ENCODE measurements at regions not wholly inside any gene's neighbourhood (a gene's known extent, or its start where the extent isn't known, plus 50 kb on each side); places are given as distances from the start of the nearest gene placed in this dataset.
"Not testable (repeated sequence)": the region's sequence is repeated elsewhere in the genome, so short reads cannot be mapped to it uniquely, and the experiment has no call there.

- DNase-seq, result no peak
These were observed 99.8 kb upstream of the B3GAT2 start for GRCh38 chr6:71056656-71057055.

DNA sequence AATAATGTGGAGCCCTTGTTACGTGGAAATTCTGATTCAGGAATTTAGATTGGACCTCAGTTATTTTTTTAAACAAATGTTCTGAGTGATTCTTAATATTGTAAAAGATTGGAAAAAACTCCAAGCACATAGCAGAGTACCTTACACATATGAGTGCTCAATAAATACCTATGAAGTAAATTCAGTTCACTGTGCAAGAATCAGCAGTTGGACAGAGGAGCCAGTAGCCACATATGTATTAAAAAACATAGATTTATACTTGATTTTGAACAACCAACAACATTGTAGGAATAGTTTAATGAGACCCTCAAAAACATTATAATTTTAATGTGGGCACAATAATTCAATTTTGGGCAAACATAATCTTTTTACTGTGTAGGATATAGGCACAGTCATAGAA, 109.3 kb upstream of the B3GAT2 start:
- no peak for DNase-seq

DNA sequence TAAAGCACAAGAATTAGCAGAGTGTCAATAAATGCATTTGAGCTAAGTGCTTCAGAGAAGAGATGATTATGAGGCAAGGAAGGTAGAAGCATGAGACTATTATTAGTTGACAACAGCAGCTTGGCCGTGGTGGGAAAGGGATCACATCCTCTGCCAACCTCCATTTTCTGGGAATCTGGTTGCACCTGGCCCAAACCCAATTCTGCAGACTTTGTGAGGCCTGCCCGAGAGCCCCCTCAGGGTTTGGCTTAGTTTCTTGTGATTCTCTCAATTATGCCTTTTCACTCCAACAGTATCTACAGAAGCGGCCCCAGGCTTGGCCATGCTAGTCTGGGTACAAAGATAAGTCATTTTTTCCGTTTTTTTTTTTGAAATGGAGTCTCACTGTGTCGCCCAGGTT, 111.0 kb upstream of the B3GAT2 start:
- no peak for DNase-seq

GRCh38 chr6:71072508-71072907, 115.6 kb upstream of the B3GAT2 start:
- DNase-seq, result no peak

DNA sequence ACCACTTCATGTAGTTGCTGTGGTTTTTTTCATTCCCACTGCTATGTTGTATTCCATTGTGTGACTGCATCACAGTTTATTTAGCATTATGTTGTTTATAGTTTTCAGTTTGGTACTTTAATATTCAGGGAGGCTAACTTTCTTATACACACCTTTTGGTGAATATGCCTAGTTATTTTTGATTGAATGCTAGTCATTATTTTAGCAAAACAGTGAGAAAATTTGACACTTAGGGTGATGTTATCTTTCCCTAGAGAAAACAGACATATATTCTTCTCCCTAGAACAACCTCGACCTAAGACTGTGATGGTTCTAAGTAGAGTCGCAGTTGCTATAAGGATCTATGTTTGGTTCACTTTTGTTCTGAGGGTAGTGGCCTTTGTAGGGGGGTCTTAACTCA, 120.8 kb upstream of the B3GAT2 start:
- DNase-seq, result no peak

DNA sequence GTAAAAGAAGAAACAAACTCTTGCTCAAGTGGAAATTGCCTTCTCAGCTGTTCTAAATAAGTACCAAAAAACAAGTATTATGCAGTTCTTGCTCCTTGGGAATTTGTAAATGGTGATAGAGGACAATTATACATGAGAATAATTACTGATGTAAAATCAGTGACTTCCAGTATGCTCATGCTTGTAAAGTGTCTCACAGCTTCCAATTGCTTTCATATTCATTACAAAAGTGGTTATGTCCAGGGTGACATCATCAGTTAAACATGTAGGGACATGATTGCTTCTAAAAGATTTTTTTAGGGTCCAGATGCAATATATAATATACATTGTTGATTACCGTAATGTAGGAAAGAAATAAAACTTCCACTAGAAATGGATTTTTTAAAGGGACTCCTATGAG, 122.8 kb upstream of the B3GAT2 start:
- no peak for DNase-seq

GRCh38 chr6:71080133-71080532, 123.3 kb upstream of the B3GAT2 start:
- no peak for DNase-seq

DNA sequence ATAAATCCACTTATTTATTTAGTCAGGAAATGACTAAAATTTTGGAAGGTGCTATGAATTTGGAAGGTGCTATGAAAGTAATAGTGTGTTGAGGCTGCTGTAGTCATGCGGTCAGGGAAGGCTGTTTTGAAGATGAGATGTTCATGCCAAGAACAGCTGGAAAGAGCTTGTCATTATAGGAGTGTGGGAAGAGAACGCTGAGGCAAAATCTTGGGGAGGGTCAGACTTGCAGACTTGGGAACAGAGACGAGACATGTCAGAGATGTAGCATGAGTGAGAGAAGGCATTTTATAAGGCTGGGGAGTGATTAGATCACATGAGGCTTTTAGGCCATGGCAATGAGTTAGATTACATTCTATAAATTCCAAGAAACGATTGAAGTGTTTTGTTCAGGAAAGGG, 124.0 kb upstream of the B3GAT2 start:
- DNase-seq, result no peak

GRCh38 chr6:71082033-71082650, 125.3 kb upstream of the B3GAT2 start:
- DNase-seq, result no peak

- DNase-seq, result no peak
These were observed 126.5 kb upstream of the B3GAT2 start for GRCh38 chr6:71083308-71083820.

GRCh38 chr6:71088166-71088565, 131.3 kb upstream of the B3GAT2 start:
- no peak for DNase-seq

DNA sequence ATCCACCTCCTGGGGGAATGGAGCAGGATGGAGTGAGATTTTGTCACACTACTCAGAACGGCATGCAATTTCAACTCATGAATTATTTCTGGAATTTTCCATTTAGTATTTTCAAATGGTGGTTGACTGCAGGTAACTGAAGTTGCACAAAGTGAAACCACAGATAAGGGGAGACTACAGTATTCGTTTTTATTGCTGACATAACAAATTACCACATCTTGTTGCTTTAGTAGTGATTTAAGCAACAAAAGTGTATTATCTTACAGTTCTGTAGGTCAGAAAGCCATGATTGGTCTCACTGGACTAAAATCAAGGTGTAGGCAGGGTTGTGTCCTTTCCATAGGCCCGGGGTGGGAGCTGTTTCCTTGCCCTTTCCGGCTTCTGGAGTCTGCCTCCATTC, 133.4 kb upstream of the B3GAT2 start:
- DNase-seq, result no peak

DNA sequence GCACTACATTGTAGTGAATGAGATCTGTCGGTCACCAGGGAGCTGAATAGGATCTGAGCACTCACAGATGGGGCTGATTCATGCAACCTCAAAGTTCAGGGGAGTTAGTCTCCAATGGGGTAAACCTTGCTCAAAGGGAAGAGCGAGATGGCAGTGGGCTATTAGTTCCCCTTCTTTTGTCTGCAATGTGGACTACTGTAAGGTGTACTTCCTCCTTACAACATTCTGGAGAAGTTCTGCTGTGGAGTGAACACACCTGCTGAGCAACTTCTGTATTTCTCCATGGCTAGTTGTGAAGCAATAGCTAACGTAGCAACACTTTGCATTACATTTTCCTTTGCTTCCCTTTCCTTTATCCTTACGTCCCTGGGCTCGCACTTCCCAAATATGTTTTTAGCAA, 134.3 kb upstream of the B3GAT2 start:
- no peak for DNase-seq

DNA sequence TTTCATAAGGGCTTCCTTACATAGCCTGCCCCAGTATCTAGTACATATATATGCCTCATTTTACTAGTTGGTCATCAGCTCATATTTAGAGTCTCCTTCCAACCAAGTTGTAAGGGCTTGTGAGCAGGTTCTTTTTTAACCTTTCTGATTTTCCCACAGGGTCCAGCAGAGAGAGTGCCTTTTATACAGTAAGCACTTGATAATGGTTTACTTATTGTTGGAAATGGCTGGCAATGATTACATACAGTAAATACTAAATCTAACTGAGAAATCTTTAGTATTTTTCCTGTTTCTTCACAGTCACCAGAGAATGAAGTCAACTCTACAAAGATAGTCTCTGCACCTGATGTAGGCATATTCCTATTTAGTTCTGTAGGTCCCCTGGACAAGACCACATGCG, 135.1 kb upstream of the B3GAT2 start:
- no peak for DNase-seq

DNA sequence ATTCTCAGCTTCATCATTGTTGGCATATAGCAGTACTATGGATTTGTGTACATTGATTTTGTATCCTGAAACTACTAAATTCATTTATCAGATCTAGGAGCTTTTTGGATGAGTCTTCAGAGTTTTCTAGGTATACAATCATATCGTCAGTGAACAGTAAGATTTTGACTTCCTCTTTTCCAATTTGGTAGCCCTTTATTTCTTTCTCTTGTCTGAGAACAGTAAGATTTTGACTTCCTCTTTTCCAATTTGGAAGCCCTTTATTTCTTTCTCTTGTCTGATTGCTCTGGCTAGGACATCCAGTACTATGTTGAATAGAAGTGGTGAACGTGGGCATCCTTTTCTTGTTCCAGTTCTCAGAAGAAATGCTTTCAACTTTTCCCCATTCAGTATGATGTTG, 140.4 kb upstream of the B3GAT2 start:
- not testable (repeated sequence) for DNase-seq

DNA sequence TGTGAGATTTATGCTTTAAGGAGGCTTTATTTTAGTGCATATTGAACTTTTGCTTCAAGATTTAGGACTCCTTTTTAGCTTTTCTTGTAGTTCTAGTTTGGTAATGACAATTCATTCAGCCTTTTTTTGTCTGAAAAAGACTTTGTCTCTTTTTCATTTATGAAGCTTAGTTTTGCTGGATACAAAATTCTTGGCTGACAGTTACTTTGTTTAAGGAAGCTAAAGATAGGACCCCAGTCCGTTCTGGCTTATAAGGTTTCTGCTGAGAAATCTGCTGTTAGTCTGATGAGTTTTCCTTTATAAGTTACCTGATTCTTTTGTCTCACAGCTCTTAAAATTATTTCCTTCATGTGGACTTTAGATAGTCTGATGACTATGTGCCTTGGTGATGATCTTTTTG, 142.8 kb upstream of the B3GAT2 start:
- no peak for DNase-seq

DNA sequence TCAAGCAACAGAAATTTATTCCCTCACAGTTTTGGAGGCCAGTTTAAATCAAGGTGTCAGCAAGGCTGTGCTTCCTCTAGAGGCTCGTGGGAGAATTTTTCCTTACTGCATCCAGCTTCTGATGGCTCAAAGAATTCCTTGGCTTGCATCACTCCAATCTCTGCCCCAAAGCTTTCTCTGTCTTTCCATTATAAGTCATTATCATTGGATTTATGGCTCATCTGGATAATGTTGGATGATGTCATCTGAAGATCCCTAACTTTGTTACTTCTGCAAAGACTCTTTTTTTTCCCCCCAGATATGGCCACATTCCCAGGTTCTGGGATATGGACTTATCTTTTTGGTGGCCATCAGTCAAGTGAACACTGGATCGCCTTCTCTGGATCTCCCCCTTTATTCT, 146.3 kb upstream of the B3GAT2 start:
- no peak for DNase-seq

DNA sequence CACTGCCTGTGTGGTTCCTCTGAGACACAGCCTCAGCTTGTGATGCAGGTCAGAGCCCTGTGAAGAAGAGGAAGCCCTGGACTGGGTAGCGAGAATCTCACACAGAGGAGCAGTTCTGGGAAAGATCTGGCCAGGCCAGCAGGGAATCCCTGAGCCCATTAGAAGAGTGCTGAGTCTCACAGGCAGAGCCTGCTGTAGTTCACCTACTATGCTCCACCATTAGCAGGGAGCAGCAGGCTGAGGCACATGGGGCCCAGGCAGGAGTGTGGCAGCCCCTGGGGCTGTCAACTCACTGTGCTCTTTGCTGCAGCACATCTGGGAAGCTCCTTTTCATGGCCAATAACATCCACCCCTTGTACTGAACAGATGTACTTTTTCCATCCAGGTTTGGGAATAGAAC, 146.8 kb upstream of the B3GAT2 start:
- no peak for DNase-seq

DNA sequence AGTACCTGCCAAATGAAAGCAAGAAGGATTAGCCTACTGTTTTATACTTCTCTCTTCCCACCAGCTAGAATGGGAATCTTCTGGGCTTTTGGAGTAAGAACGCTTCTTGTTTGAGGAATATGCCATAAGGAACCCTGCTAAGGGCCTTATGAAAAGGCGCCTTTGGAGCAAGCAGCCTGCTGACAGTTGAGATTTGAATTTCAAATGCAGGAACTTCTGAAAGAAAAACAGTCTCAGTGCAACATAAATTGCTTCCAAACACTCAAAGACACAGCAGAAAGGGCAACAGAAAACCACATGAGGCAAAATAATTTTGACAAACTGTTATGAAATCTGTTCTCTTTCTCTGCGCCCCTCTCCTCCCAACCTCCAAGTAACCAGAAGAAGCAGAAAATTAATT, 149.4 kb upstream of the B3GAT2 start:
- DNase-seq, result no peak

DNA sequence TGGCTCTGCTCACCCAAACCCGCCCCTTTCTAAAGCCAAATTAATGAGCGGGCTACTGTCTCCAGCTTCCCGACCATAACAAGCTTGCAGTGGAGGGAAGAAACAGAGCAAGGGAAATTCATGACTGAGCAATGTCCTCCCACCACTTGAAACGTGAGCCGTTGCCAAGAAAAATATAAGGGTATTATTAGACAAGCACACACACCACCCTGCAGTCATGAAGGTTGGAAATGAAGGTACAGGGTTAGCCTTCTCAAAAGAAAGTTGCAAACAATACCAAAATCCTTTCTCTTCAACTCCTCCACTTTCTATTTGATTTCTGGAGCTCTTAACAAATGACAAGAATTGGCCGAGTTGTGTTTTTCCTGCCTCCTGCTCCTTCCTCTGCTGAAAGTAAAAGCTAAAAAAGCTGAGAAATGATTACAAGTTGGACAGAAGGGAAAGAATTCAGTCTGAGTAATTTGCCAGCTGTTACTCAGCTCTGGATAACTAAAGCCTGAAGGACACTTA, 151.1 kb upstream of the B3GAT2 start:
- DNase-seq, result peak; percentile 74

GRCh38 chr6:71114544-71114943, 157.7 kb upstream of the B3GAT2 start:
- DNase-seq, result no peak

DNA sequence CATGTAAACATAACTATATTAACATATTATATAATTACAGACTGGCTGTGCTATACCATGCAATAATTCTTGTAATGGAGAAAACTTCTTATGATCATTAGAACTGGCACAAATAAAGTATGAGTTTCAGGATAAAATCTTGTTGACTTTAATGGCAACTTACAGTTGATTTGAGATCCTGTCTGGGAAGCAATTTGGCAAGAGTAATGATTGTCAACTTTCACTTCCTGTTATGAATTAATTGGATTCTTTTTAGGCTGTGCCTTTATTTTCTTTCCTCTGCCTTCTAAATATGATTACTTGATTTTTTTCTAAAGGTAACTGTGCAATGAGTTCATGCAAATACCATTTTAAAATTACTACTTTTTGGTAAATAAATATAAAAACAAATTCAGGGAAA, 158.1 kb upstream of the B3GAT2 start:
- DNase-seq, result no peak

DNA sequence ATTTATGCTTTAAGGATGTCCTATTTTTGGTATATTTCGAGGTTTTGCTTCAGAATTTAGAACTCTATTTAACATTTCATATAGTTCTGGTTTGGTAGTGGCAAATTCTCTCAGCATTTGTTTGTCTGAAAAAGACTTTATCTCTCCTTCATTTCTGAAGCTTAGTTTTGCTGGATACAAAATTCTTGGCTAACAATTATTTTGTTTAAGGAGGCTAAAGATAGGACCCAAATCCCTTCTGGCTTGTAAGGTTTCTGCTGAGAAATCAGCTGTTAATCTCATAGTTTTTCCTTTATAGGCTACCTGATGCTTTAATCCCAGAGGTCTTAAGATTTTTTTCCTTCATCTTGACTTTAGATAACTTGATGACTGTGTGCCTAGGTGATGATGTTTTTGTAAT, 162.7 kb upstream of the B3GAT2 start:
- no peak for DNase-seq

DNA sequence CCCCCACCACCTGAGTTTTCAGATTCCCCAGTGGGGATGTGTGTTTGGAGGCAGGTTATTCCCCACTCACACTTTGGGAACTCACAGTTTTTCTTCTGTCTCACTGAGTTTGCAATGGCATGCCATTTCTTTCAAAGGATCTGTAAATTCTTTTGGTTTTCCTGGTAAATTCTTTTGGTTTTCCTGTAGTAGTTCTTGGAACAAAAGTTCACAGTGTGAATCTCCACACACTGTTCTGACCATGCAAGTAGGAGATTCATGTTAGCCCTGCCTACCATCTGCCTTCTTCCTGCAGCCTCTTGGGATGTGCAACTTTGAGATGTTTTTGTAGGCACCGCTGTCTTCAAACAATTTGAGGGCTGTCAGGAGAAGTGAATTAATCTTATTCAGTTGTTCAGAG, 165.6 kb upstream of the OGFRL1 start:
- no peak for DNase-seq

GRCh38 chr6:71124340-71124739, 164.3 kb upstream of the OGFRL1 start:
- DNase-seq, result no peak
